Fibroblast of skin of right biceps (primary cell): ENCODE measurements at regions not wholly inside any gene's neighbourhood (a gene's known extent, or its start where the extent isn't known, plus 50 kb on each side); places are given as distances from the start of the nearest gene placed in this dataset.

Experiments
- DNase-seq: peaks from one replicate; pipeline ENCODE4 v3.0.0-alpha.2; 2013

- DNase-seq, result no peak
Measured at GRCh38 chr4:124803026-124803425, 90.5 kb upstream of the ANKRD50 start.

GRCh38 chr4:124797223-124797622 lies 84.7 kb upstream of the ANKRD50 start:
- DNase-seq, result no peak

- DNase-seq, result no peak
Measured at GRCh38 chr4:124790471-124790870, 77.9 kb upstream of the ANKRD50 start.

GRCh38 chr4:124786634-124787033 lies 74.1 kb upstream of the ANKRD50 start:
- DNase-seq, result no peak

GRCh38 chr4:124785645-124786044 lies 73.1 kb upstream of the ANKRD50 start:
- DNase-seq, result no peak

- peak; percentile 53 for DNase-seq
Measured at GRCh38 chr4:124783847-124784246, 71.3 kb upstream of the ANKRD50 start.

GRCh38 chr4:124777007-124777406 lies 64.5 kb upstream of the ANKRD50 start:
- DNase-seq, result no peak

- DNase-seq, result no peak
Measured at GRCh38 chr4:124768596-124769365, 56.2 kb upstream of the ANKRD50 start.

- DNase-seq, result no peak
Measured at GRCh38 chr4:124762956-124763355, 50.4 kb upstream of the ANKRD50 start.
